HAP-1 (cell line): ENCODE measurements at regions not wholly inside any gene's neighbourhood (a gene's known extent, or its start where the extent isn't known, plus 50 kb on each side); places are given as distances from the start of the nearest gene placed in this dataset.

Source experiments
- DNase-seq, 2 experiments: peaks; one replicate each; pipeline ENCODE4 v3.0.0-alpha.2; 2016 to 2020; ENCODE audit warnings: low spot score in 2 of 2
- H3K27me3 ChIP-seq: fragments of 250-450 bp; sonication (Bioruptor Pico); 2 replicates; pipeline ENCODE4 v1.5.1; 2020; ENCODE audit warnings: low read depth, mild to moderate bottlenecking, moderate library complexity
- H3K36me3 ChIP-seq: fragments of 250-450 bp; sonication (Bioruptor Pico); replicated peaks from 2 replicates; pipeline ENCODE4 v1.5.1; 2020; ENCODE audit warnings: mild to moderate bottlenecking
- H3K4me1 ChIP-seq: fragments of 250-450 bp; sonication (Bioruptor Pico); 2 replicates; pipeline ENCODE4 v1.5.1; 2020; ENCODE audit warnings: mild to moderate bottlenecking
- H3K4me3 ChIP-seq: fragments of 250-450 bp; sonication (Bioruptor Pico); 2 replicates; pipeline ENCODE4 v1.5.1; 2020; ENCODE audit warnings: mild to moderate bottlenecking, moderate library complexity
- H3K9me3 ChIP-seq: fragments of 250-450 bp; sonication (Bioruptor Pico); 2 replicates; pipeline ENCODE4 v1.5.1; 2020; ENCODE audit warnings: mild to moderate bottlenecking, moderate library complexity
- in situ Hi-C: fragments of 300-500 bp; cut with MboI; formaldehyde crosslinking; loops from 3 replicates; pipeline ENCODE4 v1.14.3; 2020; ENCODE audit warnings: low sequenced_read_pairs, inconsistent platforms, mixed read lengths

- no peaks in the 10 kb centered on the region for H3K4me1 ChIP-seq
- no peaks in the 10 kb centered on the region for H3K36me3 ChIP-seq
- H3K4me3 ChIP-seq, result no peak overlapping the region
- H3K27me3 ChIP-seq, result no peaks in the 10 kb centered on the region
- no peaks in the 10 kb centered on the region for H3K9me3 ChIP-seq
- in situ Hi-C loops, result no loop called here
- DNase-seq, result no peak
Measured at GRCh38 chr3:187955587-187955952, 198.4 kb upstream of the LPP start.

GRCh38 chr3:187957165-187957581, 196.8 kb upstream of the LPP start:
- Histone ChIP-seq H3K9me3 (no peaks in the 10 kb centered on the region), H3K27me3 (no peaks in the 10 kb centered on the region), H3K36me3 (no peaks in the 10 kb centered on the region), H3K4me3 (no peak overlapping the region), H3K4me1 (no peaks in the 10 kb centered on the region)
- DNase-seq, result no peak
- in situ Hi-C loops, result no loop called here

GRCh38 chr3:187957582-187957981, 196.4 kb upstream of the LPP start:
- Histone ChIP-seq H3K4me3 (no peak overlapping the region), H3K9me3 (no peaks in the 10 kb centered on the region), H3K4me1 (no peaks in the 10 kb centered on the region), H3K27me3 (no peaks in the 10 kb centered on the region), H3K36me3 (no peaks in the 10 kb centered on the region)
- no peak for DNase-seq
- in situ Hi-C loops, result no loop called here

GRCh38 chr3:187958432-187959003, 195.4 kb upstream of the LPP start:
- DNase-seq, result no peak
- in situ Hi-C loops, result no loop called here
- H3K36me3 ChIP-seq, result no peaks in the 10 kb centered on the region
- H3K4me3 ChIP-seq, result no peak overlapping the region
- no peaks in the 10 kb centered on the region for H3K27me3 ChIP-seq
- no peaks in the 10 kb centered on the region for H3K4me1 ChIP-seq
- no peaks in the 10 kb centered on the region for H3K9me3 ChIP-seq

- no peak overlapping the region for H3K4me3 ChIP-seq
- no peaks in the 10 kb centered on the region for H3K27me3 ChIP-seq
- H3K4me1 ChIP-seq, result no peaks in the 10 kb centered on the region
- no peaks in the 10 kb centered on the region for H3K36me3 ChIP-seq
- in situ Hi-C loops, result no loop called here
- no peak for DNase-seq
- no peaks in the 10 kb centered on the region for H3K9me3 ChIP-seq
Measured at GRCh38 chr3:187960820-187961219, 193.1 kb upstream of the LPP start.

- H3K9me3 ChIP-seq, result no peaks in the 10 kb centered on the region
- H3K4me3 ChIP-seq, result no peak overlapping the region
- no peaks in the 10 kb centered on the region for H3K4me1 ChIP-seq
- in situ Hi-C loops, result no loop called here
- no peaks in the 10 kb centered on the region for H3K36me3 ChIP-seq
- no peak for DNase-seq
- H3K27me3 ChIP-seq, result no peaks in the 10 kb centered on the region
Measured at GRCh38 chr3:187961366-187961765, 192.6 kb upstream of the LPP start.

GRCh38 chr3:187963003-187963676, 190.8 kb upstream of the LPP start:
- Histone ChIP-seq H3K9me3 (no peaks in the 10 kb centered on the region), H3K4me1 (no peaks in the 10 kb centered on the region), H3K27me3 (no peaks in the 10 kb centered on the region), H3K4me3 (no peak overlapping the region), H3K36me3 (no peaks in the 10 kb centered on the region)
- in situ Hi-C loops, result no loop called here
- no peak for DNase-seq

GRCh38 chr3:187963677-187964385, 190.1 kb upstream of the LPP start:
- Histone ChIP-seq H3K4me3 (no peak overlapping the region), H3K36me3 (no peaks in the 10 kb centered on the region), H3K27me3 (no peaks in the 10 kb centered on the region), H3K4me1 (no peaks in the 10 kb centered on the region), H3K9me3 (no peaks in the 10 kb centered on the region)
- in situ Hi-C loops, result no loop called here
- DNase-seq, result no peak

- no peak for DNase-seq
- Histone ChIP-seq H3K4me1 (no peaks in the 10 kb centered on the region), H3K4me3 (no peak overlapping the region), H3K27me3 (no peaks in the 10 kb centered on the region), H3K36me3 (no peaks in the 10 kb centered on the region), H3K9me3 (no peaks in the 10 kb centered on the region)
- in situ Hi-C loops, result no loop called here
Measured at GRCh38 chr3:187964760-187965159, 189.2 kb upstream of the LPP start.

GRCh38 chr3:187966096-187966495, 187.9 kb upstream of the LPP start:
- DNase-seq, result no peak
- no peaks in the 10 kb centered on the region for H3K27me3 ChIP-seq
- in situ Hi-C loops, result no loop called here
- H3K4me1 ChIP-seq, result no peaks in the 10 kb centered on the region
- H3K36me3 ChIP-seq, result no peaks in the 10 kb centered on the region
- H3K9me3 ChIP-seq, result no peaks in the 10 kb centered on the region
- no peak overlapping the region for H3K4me3 ChIP-seq

- Histone ChIP-seq H3K9me3 (no peaks in the 10 kb centered on the region), H3K4me3 (no peak overlapping the region), H3K27me3 (no peaks in the 10 kb centered on the region), H3K36me3 (no peaks in the 10 kb centered on the region), H3K4me1 (no peaks in the 10 kb centered on the region)
- in situ Hi-C loops, result no loop called here
- no peak for DNase-seq
Measured at GRCh38 chr3:187966636-187967406, 187.1 kb upstream of the LPP start.

- in situ Hi-C loops, result no loop called here
- Histone ChIP-seq H3K9me3 (no peaks in the 10 kb centered on the region), H3K36me3 (no peaks in the 10 kb centered on the region), H3K4me3 (no peak overlapping the region), H3K4me1 (no peaks in the 10 kb centered on the region), H3K27me3 (no peaks in the 10 kb centered on the region)
- DNase-seq, result no peak
Measured at GRCh38 chr3:187967993-187968392, 186.0 kb upstream of the LPP start.

- in situ Hi-C loops, result no loop called here
- H3K9me3 ChIP-seq, result no peaks in the 10 kb centered on the region
- no peak for DNase-seq
- H3K4me3 ChIP-seq, result no peak overlapping the region
- no peaks in the 10 kb centered on the region for H3K27me3 ChIP-seq
- H3K36me3 ChIP-seq, result no peaks in the 10 kb centered on the region
- no peaks in the 10 kb centered on the region for H3K4me1 ChIP-seq
Measured at GRCh38 chr3:187968883-187969580, 184.9 kb upstream of the LPP start.
